Type B pancreatic cell (in vitro differentiated cells): ENCODE measurements at regions not wholly inside any gene's neighbourhood (a gene's known extent, or its start where the extent isn't known, plus 50 kb on each side); places are given as distances from the start of the nearest gene placed in this dataset.

ENCODE experiments used
- DNase-seq: peaks from one replicate; pipeline ENCODE4 v3.0.0; 2021; ENCODE audit warnings: mixed read lengths; ENCODE audit not compliant: unreplicated experiment; ENCODE audit errors: extremely low spot score
- H3K27ac Mint-ChIP-seq: 2 replicates; pipeline ENCODE4 v1.8.0; 2021; ENCODE audit warnings: mild to moderate bottlenecking, mixed read lengths
- H3K27me3 Mint-ChIP-seq: 2 replicates; pipeline ENCODE4 v1.8.0; 2021; ENCODE audit warnings: mixed read lengths
- H3K36me3 Mint-ChIP-seq: 2 replicates; pipeline ENCODE4 v1.8.0; 2021; ENCODE audit warnings: mixed read lengths
- H3K4me1 Mint-ChIP-seq: one replicate; pipeline ENCODE4 v1.8.0; 2021; ENCODE audit warnings: mixed read lengths; ENCODE audit not compliant: unreplicated experiment
- H3K4me3 Mint-ChIP-seq: 2 replicates; pipeline ENCODE4 v1.8.0; 2021; ENCODE audit warnings: mild to moderate bottlenecking, mixed read lengths
- H3K9me3 Mint-ChIP-seq: 2 replicates; pipeline ENCODE4 v1.8.0; 2021; ENCODE audit warnings: mixed read lengths
- TF ChIP-seq, protein P1 (sequence below): fragments of 200-600 bp; sonication (generic); conservative IDR thresholded peaks from 2 replicates; pipeline ENCODE4 v1.5.0; 2021; ENCODE audit warnings: antibody characterized with exemption, mild to moderate bottlenecking

DNA sequence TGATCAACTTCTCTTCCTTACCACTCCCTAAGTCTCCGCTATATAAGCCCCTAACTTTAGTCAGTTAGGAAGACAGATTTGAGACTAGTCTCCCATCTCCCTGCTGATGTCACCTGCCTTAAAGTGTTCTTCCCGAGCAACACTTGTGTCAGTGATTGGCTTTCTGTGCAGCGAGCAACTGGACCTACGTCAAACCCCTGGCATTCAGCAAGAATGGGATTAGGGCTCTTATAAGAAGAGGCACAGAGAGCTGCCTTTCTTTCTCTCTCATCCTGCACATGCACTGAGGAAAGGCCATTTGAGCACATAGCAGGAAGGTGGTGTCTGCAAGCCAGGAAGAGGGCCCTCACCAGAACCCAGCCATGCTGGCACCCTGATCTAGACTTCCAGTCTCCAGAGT lies 116.6 kb upstream of the THY1 start:
- H3K9me3 Mint-ChIP-seq = no peaks in the 10 kb centered on the region
- H3K36me3 Mint-ChIP-seq = no peaks in the 10 kb centered on the region
- DNase-seq = no peak
- H3K27me3 Mint-ChIP-seq = peaks cover 19% of the 10 kb centered on the region
- TF ChIP-seq, protein P1, sequence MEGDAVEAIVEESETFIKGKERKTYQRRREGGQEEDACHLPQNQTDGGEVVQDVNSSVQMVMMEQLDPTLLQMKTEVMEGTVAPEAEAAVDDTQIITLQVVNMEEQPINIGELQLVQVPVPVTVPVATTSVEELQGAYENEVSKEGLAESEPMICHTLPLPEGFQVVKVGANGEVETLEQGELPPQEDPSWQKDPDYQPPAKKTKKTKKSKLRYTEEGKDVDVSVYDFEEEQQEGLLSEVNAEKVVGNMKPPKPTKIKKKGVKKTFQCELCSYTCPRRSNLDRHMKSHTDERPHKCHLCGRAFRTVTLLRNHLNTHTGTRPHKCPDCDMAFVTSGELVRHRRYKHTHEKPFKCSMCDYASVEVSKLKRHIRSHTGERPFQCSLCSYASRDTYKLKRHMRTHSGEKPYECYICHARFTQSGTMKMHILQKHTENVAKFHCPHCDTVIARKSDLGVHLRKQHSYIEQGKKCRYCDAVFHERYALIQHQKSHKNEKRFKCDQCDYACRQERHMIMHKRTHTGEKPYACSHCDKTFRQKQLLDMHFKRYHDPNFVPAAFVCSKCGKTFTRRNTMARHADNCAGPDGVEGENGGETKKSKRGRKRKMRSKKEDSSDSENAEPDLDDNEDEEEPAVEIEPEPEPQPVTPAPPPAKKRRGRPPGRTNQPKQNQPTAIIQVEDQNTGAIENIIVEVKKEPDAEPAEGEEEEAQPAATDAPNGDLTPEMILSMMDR = no peak
- peaks cover 10% of the 10 kb centered on the region for H3K4me1 Mint-ChIP-seq
- H3K27ac Mint-ChIP-seq = no peak overlapping the region
- no peak overlapping the region for H3K4me3 Mint-ChIP-seq

DNA sequence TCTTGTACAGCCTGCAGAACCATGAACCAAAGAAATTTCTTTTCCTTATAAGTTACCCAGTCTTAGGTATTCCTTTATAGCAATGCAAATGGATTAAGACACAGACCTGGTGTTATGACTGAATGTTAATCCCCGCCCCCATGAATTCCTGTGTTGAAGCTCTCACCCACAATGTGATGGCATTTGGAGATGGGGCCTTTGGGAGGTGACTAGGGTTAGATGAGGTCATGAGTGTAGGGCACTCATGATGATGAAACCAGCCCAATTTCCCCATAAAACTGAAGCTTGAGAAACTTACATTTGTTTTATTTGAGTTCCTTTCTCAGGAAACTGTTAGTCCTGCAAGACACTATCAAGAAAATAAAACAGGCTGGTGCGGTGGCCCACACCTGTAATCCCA lies 115.8 kb upstream of the THY1 start:
- Mint-ChIP-seq H3K4me1 (peaks cover 10% of the 10 kb centered on the region), H3K36me3 (no peaks in the 10 kb centered on the region), H3K9me3 (no peaks in the 10 kb centered on the region), H3K4me3 (peak overlapping the region; percentile 28), H3K27ac (no peak overlapping the region), H3K27me3 (peaks cover 27% of the 10 kb centered on the region)
- peak; percentile 32 for DNase-seq
- TF ChIP-seq, protein P1 = no peak

DNA sequence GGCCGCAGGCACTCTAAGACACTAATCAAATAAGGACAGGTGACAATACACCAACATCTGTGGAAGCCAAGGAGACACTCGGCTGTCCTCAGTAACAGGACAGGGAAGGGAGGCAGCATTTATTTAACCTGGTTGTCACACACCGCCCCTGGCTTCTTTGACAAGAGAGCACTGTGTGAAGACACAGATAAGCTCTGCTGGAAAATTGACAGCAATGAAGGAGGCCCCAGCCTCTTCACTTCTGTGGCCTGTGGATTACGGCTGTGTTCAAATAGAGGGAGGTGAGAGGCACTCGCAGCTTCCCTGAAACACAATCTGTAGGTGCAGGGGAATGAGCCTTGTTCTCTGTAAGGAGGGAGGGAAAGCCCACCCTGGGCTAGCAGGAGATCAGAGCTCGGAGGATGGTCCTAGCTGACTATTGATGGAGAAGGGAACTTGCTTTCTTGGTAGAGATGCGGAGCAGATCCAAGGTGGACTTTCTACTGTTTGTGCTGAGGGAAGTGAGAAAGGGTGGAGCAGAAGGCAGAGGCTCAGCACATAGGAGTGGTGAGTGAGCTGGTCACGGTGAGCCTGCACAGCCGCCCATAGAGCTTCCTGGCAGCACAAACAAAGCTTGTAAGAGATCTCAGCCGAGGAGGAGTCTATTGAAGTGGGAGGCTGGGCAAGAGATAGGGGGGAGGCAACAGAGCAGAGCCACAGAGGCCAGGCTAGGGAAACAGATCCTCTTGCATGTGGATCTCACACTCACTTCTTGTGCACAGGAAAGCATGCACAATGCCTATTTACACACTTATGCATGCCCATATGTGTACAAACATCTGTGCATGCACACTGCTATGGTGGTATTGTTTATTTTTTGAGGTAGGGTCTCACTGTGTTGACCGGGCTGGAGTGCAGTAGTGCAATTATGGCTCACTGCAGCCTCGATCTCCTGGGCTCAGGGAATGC lies 114.6 kb upstream of the THY1 start:
- no peak overlapping the region for H3K27ac Mint-ChIP-seq
- H3K36me3 Mint-ChIP-seq = no peaks in the 10 kb centered on the region
- peaks cover 29% of the 10 kb centered on the region for H3K27me3 Mint-ChIP-seq
- H3K4me1 Mint-ChIP-seq = peaks cover 10% of the 10 kb centered on the region
- TF ChIP-seq, protein P1 = no peak
- no peak overlapping the region for H3K4me3 Mint-ChIP-seq
- no peak for DNase-seq
- H3K9me3 Mint-ChIP-seq = no peaks in the 10 kb centered on the region

DNA sequence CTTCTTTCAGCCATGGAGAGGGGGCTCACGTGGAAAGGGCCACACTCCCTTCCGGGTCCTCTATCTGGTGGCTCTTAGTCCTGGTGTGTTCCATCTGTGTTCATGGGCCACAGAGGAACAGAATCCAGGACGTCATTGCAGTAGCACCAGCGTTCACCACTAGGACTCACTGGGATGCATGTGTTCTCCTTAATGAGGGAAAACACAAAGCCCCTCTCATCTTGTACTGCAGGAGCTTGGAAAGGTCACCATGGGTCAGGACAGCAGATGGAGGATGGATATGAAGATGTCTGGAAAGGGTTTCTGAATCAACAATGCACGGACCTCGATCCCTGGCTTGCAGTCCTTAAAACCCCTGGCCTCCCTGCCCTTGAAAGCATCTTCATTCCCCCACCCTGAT lies 113.8 kb upstream of the THY1 start:
- H3K4me3 Mint-ChIP-seq = no peak overlapping the region
- H3K9me3 Mint-ChIP-seq = no peaks in the 10 kb centered on the region
- H3K27me3 Mint-ChIP-seq = peaks cover 36% of the 10 kb centered on the region
- DNase-seq = no peak
- no peaks in the 10 kb centered on the region for H3K36me3 Mint-ChIP-seq
- H3K4me1 Mint-ChIP-seq = peaks cover 10% of the 10 kb centered on the region
- no peak overlapping the region for H3K27ac Mint-ChIP-seq
- TF ChIP-seq, protein P1 = peak; percentile 40

DNA sequence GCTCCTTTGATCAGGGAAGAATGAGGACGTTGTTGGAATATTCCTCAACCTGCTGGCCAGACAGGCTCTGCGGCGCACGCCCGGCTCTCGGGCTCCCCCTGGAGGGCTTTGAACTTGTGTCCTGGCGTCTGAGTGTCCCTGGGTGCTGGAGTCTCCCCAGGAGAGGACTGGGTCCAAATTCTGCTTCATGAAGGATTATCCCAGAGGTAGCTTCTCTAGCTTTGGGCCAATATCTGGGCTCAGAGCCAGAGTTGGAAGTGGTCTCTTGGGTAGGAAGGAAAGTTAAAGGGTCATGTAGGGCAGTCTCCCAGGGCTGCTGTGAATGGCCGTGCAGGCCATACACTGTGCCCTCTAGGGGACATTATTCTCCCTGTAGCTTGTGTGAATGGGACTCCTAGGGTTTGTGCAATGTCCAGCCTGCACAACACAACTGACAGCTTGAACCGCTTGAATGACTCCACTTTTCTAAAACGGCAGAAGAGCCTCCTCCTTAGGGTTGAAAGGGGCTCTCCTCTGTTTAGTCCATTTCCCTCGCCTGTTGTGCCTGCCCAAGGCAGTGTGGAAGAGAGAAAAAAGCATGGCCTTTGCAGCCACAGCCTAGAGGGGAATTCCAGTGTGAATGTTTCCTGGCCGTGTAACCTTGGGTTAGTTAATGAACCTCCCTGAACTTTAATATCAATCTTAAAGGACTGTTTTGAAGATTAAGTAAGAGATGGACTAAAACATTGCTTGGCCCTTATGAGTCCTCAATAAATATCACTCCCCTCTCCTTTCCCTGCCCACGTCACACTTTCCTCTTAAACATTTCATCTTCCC lies 111.2 kb upstream of the THY1 start:
- Mint-ChIP-seq H3K4me3 (no peak overlapping the region), H3K9me3 (no peaks in the 10 kb centered on the region), H3K36me3 (no peaks in the 10 kb centered on the region), H3K4me1 (peaks cover 10% of the 10 kb centered on the region), H3K27me3 (peaks cover 47% of the 10 kb centered on the region), H3K27ac (no peak overlapping the region)
- TF ChIP-seq, protein P1 = peak; percentile 96
- no peak for DNase-seq
